SK-N-SH (cell line): ENCODE measurements at regions not wholly inside any gene's neighbourhood (a gene's known extent, or its start where the extent isn't known, plus 50 kb on each side); places are given as distances from the start of the nearest gene placed in this dataset.

ENCODE experiments used
- CTCF ChIA-PET: fragments of 300-600, 350-600 bp; formaldehyde crosslinking; extraction: SDS; loops from one replicate; lab custom pipeline; 2021; lab: Yijun Ruan, JAX
- POLR2A ChIA-PET: fragments of 350-600 bp; sonication (Branson Sonifier 250); formaldehyde crosslinking; extraction: SDS; loops from one replicate; lab custom pipeline; 2020; ENCODE audit warnings: antibody characterized with exemption, inconsistent platforms; lab: Yijun Ruan, JAX
- DNase-seq: peaks from one replicate; pipeline ENCODE4 v3.0.0; 2012
- H2AFZ ChIP-seq: fragments of 200-600 bp; sonication (generic); 2 replicates; pipeline ENCODE4 v1.8.1; 2016; ENCODE audit warnings: antibody characterized with exemption, mild to moderate bottlenecking, low read depth
- H3F3A ChIP-seq: fragments of 200-600 bp; sonication (generic); replicated peaks from 2 replicates; pipeline ENCODE3; 2016; ENCODE audit warnings: antibody characterized with exemption, mild to moderate bottlenecking; ENCODE audit not compliant: insufficient read depth
- H3K27ac ChIP-seq, 2 experiments: fragments of 200-500 bp in 1 of 2; fragments of 200-600 bp in 1 of 2; sonication (Bioruptor generic) in 1 of 2; sonication (generic), shearing (Covaris generic) in 1 of 2; 2 replicates each; pipeline versions ENCODE4 v1.5.1 to v1.6.1; 2014 to 2016; ENCODE audit warnings: low read depth in 2 of 2, inconsistent platforms in 1 of 2, low read length in 1 of 2, mild to moderate bottlenecking in 1 of 2, mixed read lengths in 1 of 2
- H3K27me3 ChIP-seq: fragments of 200-600 bp; sonication (generic), shearing (Covaris generic); 2 replicates; pipeline ENCODE4 v1.6.1; 2016; ENCODE audit warnings: mixed run types; ENCODE audit not compliant: insufficient read depth
- H3K36me3 ChIP-seq, 2 experiments: fragments of 200-500 bp in 1 of 2; fragments of 200-600 bp in 1 of 2; sonication (Bioruptor generic) in 1 of 2; sonication (generic) in 1 of 2; replicated peaks in 1 of 2; 2 replicates each; pipeline versions ENCODE3 to v1.5.1; 2014 to 2016; ENCODE audit warnings: low read length in 1 of 2, mild to moderate bottlenecking in 1 of 2; ENCODE audit not compliant: insufficient read depth in 2 of 2, control insufficient read depth in 1 of 2
- H3K4me1 ChIP-seq, 2 experiments: fragments of 200-500 bp in 1 of 2; fragments of 200-600 bp in 1 of 2; sonication (Bioruptor generic) in 1 of 2; sonication (generic), shearing (Covaris generic) in 1 of 2; 2 replicates each; pipeline versions ENCODE4 v1.5.1 to v1.6.1; 2014 to 2016; ENCODE audit warnings: low read depth in 1 of 2, low read length in 1 of 2, mixed run types in 1 of 2; ENCODE audit not compliant: insufficient read depth in 2 of 2, control insufficient read depth in 1 of 2
- H3K4me2 ChIP-seq: fragments of 200-600 bp; sonication (generic), shearing (Covaris generic); 2 replicates; pipeline ENCODE4 v1.6.1; 2017; ENCODE audit warnings: mixed run types
- H3K4me3 ChIP-seq, 2 experiments: fragments of 200-500 bp in 1 of 2; fragments of 200-600 bp in 1 of 2; sonication (Bioruptor generic) in 1 of 2; sonication (generic), shearing (Covaris generic) in 1 of 2; 2 replicates each; pipeline versions ENCODE4 v1.5.1 to v1.8.1; 2014 to 2016; ENCODE audit warnings: low read depth in 2 of 2, inconsistent platforms in 1 of 2, low read length in 1 of 2, mild to moderate bottlenecking in 1 of 2, mixed read lengths in 1 of 2, moderate library complexity in 1 of 2
- H3K79me2 ChIP-seq: fragments of 200-600 bp; sonication (generic); 2 replicates; pipeline ENCODE4 v1.8.1; 2017; ENCODE audit warnings: mild to moderate bottlenecking; ENCODE audit not compliant: insufficient read depth
- H3K9ac ChIP-seq: fragments of 200-600 bp; sonication (generic); 2 replicates; pipeline ENCODE4 v1.6.1; 2017; ENCODE audit warnings: mixed run types
- H3K9me2 ChIP-seq: fragments of 200-600 bp; sonication (generic); 2 replicates; pipeline ENCODE4 v1.6.1; 2017; ENCODE audit warnings: mixed run types
- H3K9me3 ChIP-seq: fragments of 200-600 bp; sonication (generic); 2 replicates; pipeline ENCODE4 v1.6.1; 2017; ENCODE audit warnings: mixed run types, mild to moderate bottlenecking, moderate library complexity
- H4K20me1 ChIP-seq: fragments of 200-600 bp; sonication (generic); 2 replicates; pipeline ENCODE4 v1.6.1; 2017; ENCODE audit warnings: mild to moderate bottlenecking, mixed run types; ENCODE audit not compliant: insufficient read depth
- EZH2phosphoT487 ChIP-seq: fragments of 200-600 bp; sonication (generic); IDR thresholded peaks from 2 replicates; pipeline ENCODE4 v1.6.1; 2017; ENCODE audit warnings: low read depth, mixed run types, mild to moderate bottlenecking, antibody characterized with exemption, moderate library complexity, borderline replicate concordance
- FOSL2 ChIP-seq: IDR thresholded peaks from 2 replicates; pipeline ENCODE4 v1.4.0; 2012; ENCODE audit warnings: low read depth, mild to moderate bottlenecking, moderate library complexity, borderline replicate concordance
- FOXJ3 ChIP-seq: sonication (generic); formaldehyde crosslinking; IDR thresholded peaks from 2 replicates; pipeline ENCODE4 v1.5.1; 2020; ENCODE audit warnings: mild to moderate bottlenecking, missing genetic modification reagents
- FOXM1 ChIP-seq: IDR thresholded peaks from 2 replicates; pipeline ENCODE4 v1.4.0; 2012; ENCODE audit warnings: low read depth, mild to moderate bottlenecking
- IRF3 ChIP-seq: fragments of 150-350 bp; IDR thresholded peaks from 2 replicates; pipeline ENCODE4 v1.6.1; 2016; ENCODE audit warnings: mild to moderate bottlenecking, low read depth, low read length
- MAX ChIP-seq: IDR thresholded peaks from 2 replicates; pipeline ENCODE4 v1.4.0; 2012; ENCODE audit warnings: low read depth
- MEF2A ChIP-seq: IDR thresholded peaks from 2 replicates; pipeline ENCODE4 v1.4.0; 2012; ENCODE audit warnings: low read depth, borderline replicate concordance
- MXI1 ChIP-seq: IDR thresholded peaks from 2 replicates; pipeline ENCODE4 v1.6.1; 2012; ENCODE audit warnings: mild to moderate bottlenecking, low read depth, low read length, improper control_type of control experiment
- NFIC ChIP-seq: IDR thresholded peaks from 2 replicates; pipeline ENCODE4 v1.4.0; 2012; ENCODE audit warnings: borderline replicate concordance
- NRF1 ChIP-seq: IDR thresholded peaks from 2 replicates; pipeline ENCODE4 v1.6.1; 2012; ENCODE audit warnings: low read depth, mild to moderate bottlenecking, low read length
- POLR2AphosphoS5 ChIP-seq: IDR thresholded peaks from 2 replicates; pipeline ENCODE4 v1.6.1; 2012; ENCODE audit warnings: low read depth, low read length
- RAD21 ChIP-seq: IDR thresholded peaks from 2 replicates; pipeline ENCODE4 v1.6.1; 2012; ENCODE audit warnings: mild to moderate bottlenecking, low read length
- REST ChIP-seq: IDR thresholded peaks from 2 replicates; pipeline ENCODE4 v1.6.1; 2012; ENCODE audit warnings: mild to moderate bottlenecking, low read depth, low read length, moderate library complexity
- RFX5 ChIP-seq: IDR thresholded peaks from 2 replicates; pipeline ENCODE4 v1.6.1; 2012; ENCODE audit warnings: mild to moderate bottlenecking, improper control_type of control experiment, low read length
- TAF1 ChIP-seq: IDR thresholded peaks from 2 replicates; pipeline ENCODE4 v1.6.1; 2012; ENCODE audit warnings: low read depth, mild to moderate bottlenecking, low read length, moderate library complexity, borderline replicate concordance
- TEAD4 ChIP-seq: IDR thresholded peaks from 2 replicates; pipeline ENCODE4 v1.4.0; 2012; ENCODE audit warnings: mild to moderate bottlenecking, borderline replicate concordance; ENCODE audit not compliant: insufficient read depth
- YY1 ChIP-seq: IDR thresholded peaks from 2 replicates; pipeline ENCODE4 v1.4.0; 2012; ENCODE audit warnings: low read depth, mild to moderate bottlenecking
- ZBTB33 ChIP-seq: IDR thresholded peaks from 2 replicates; pipeline ENCODE4 v1.4.0; 2012; ENCODE audit warnings: low read depth, borderline replicate concordance
- WGBS: methylation state at CpG from one replicate; pipeline ENCODE4 v1.1.6; 2017; ENCODE audit warnings: low lambda C conversion rate; 5-methylcytosine and 5-hydroxymethylcytosine counted together

- H3K79me2 ChIP-seq = no peaks in the 10 kb centered on the region
- DNase-seq = no peak
- TF ChIP-seq RFX5 = no peak
- no peak for TF ChIP-seq FOSL2
- TF ChIP-seq REST = no peak
- TF ChIP-seq POLR2AphosphoS5 = no peak
- no peak for TF ChIP-seq MXI1
- TF ChIP-seq FOXJ3 (CRISPR knock-in tag) = no peak
- TF ChIP-seq, all 33 proteins: peak for 0
- no peaks in the 10 kb centered on the region for H3F3A ChIP-seq
- H4K20me1 ChIP-seq = no peaks in the 10 kb centered on the region
- no peak overlapping the region for H3K27ac ChIP-seq
- no peak overlapping the region for H3K9ac ChIP-seq
- H3K27me3 ChIP-seq = no peaks in the 10 kb centered on the region
- no peaks in the 10 kb centered on the region for H3K36me3 ChIP-seq
- no peak overlapping the region for H3K4me3 ChIP-seq
- 6% methylated on average over 1 of the region's 1 CpG for WGBS
- H3K4me1 ChIP-seq = no peaks in the 10 kb centered on the region
- no peak overlapping the region for H2AFZ ChIP-seq
- CTCF ChIA-PET = no interaction called here
- POLR2A ChIA-PET = no interaction called here
- no peaks in the 10 kb centered on the region for H3K9me2 ChIP-seq
- no peaks in the 10 kb centered on the region for H3K9me3 ChIP-seq
- H3K4me2 ChIP-seq = no peak overlapping the region
These were observed 91.0 kb upstream of the CENPE start for GRCh38 chr4:103289186-103289585.

GRCh38 chr4:103272174-103272573 lies 74.0 kb upstream of the CENPE start:
- POLR2A ChIA-PET = no interaction called here
- Histone ChIP-seq H3K36me3 (no peaks in the 10 kb centered on the region), H3K27ac (no peak overlapping the region), H3K79me2 (no peaks in the 10 kb centered on the region), H3K9ac (no peak overlapping the region), H3K4me3 (no peak overlapping the region), H4K20me1 (no peaks in the 10 kb centered on the region), H3K9me3 (no peaks in the 10 kb centered on the region), H3K4me1 (no peaks in the 10 kb centered on the region), H3K27me3 (no peaks in the 10 kb centered on the region), H2AFZ (no peak overlapping the region), H3K4me2 (no peak overlapping the region), H3K9me2 (no peaks in the 10 kb centered on the region), H3F3A (no peaks in the 10 kb centered on the region)
- no peak for DNase-seq
- CTCF ChIA-PET = no interaction called here
- TF ChIP-seq YY1 (no peak), FOSL2 (no peak), TAF1 (no peak), MAX (no peak), REST (no peak), FOXJ3 (CRISPR knock-in tag) (no peak), RAD21 (no peak), IRF3 (no peak), TEAD4 (no peak), MEF2A (no peak), EZH2phosphoT487 (no peak), FOXM1 (no peak), NRF1 (no peak), ZBTB33 (no peak), NFIC (no peak)
